ENCODE measurements at regions not wholly inside any gene's neighbourhood (a gene's known extent, or its start where the extent isn't known, plus 50 kb on each side); places are given as distances from the start of the nearest gene placed in this dataset.

GRCh38 chr22:49586873-49587272 lies 240.8 kb downstream of the BRD1 start:
- no peaks in the 10 kb centered on the region for H3K9me3 ChIP-seq (replicated peaks in 1 of 3)
- intact Hi-C loops (cut with DNase I): no loop called here
- no peak overlapping the region for H3K27ac ChIP-seq
- 72 to 84% (median 79%) methylated on average over 5 to 12 of the region's 12 CpGs for WGBS, 4 donors
- DNase-seq: no peak
- H3K27me3 ChIP-seq: no peaks in the 10 kb centered on the region
- H3K4me1 ChIP-seq (replicated peaks in 1 of 2): no peaks in the 10 kb centered on the region
- H3K4me3 ChIP-seq: no peak overlapping the region
- no peak for TF ChIP-seq CTCF (IDR thresholded peaks at IDR 0.05)
- no peak for TF ChIP-seq POLR2A (IDR thresholded peaks at IDR 0.05)
- H3K36me3 ChIP-seq (replicated peaks in 1 of 2): no peaks in the 10 kb centered on the region

GRCh38 chr22:49586244-49586748 lies 241.4 kb downstream of the BRD1 start:
- Histone ChIP-seq H3K4me3 (no peak overlapping the region), H3K27ac (no peak overlapping the region), H3K27me3 (no peaks in the 10 kb centered on the region), H3K36me3 (replicated peaks in 1 of 2) (no peaks in the 10 kb centered on the region), H3K9me3 (replicated peaks in 1 of 3) (no peaks in the 10 kb centered on the region), H3K4me1 (replicated peaks in 1 of 2) (no peaks in the 10 kb centered on the region)
- intact Hi-C loops (cut with DNase I): no loop called here
- no peak for DNase-seq
- WGBS, 4 donors: 73 to 89% (median 77%) methylated on average over 11 to 20 of the region's 20 CpGs
- TF ChIP-seq CTCF (IDR thresholded peaks at IDR 0.05): no peak
- no peak for TF ChIP-seq POLR2A (IDR thresholded peaks at IDR 0.05)

GRCh38 chr22:49585461-49586243 lies 242.0 kb downstream of the BRD1 start:
- Histone ChIP-seq H3K9me3 (replicated peaks in 1 of 3) (no peaks in the 10 kb centered on the region), H3K27ac (no peak overlapping the region), H3K36me3 (replicated peaks in 1 of 2) (no peaks in the 10 kb centered on the region), H3K27me3 (no peaks in the 10 kb centered on the region), H3K4me3 (no peak overlapping the region), H3K4me1 (replicated peaks in 1 of 2) (no peaks in the 10 kb centered on the region)
- intact Hi-C loops (cut with DNase I): no loop called here
- TF ChIP-seq POLR2A (IDR thresholded peaks at IDR 0.05): no peak
- TF ChIP-seq CTCF (IDR thresholded peaks at IDR 0.05): no peak
- WGBS, 4 donors: 71 to 78% (median 76%) methylated on average over 23 of the region's 23 CpGs
- DNase-seq: no peak

- no peak for DNase-seq
- 81 to 87% (median 86%) methylated on average over 26 of the region's 26 CpGs for WGBS, 4 donors
- H3K27me3 ChIP-seq: no peaks in the 10 kb centered on the region
- no peaks in the 10 kb centered on the region for H3K9me3 ChIP-seq (replicated peaks in 1 of 3)
- no peaks in the 10 kb centered on the region for H3K4me1 ChIP-seq (replicated peaks in 1 of 2)
- intact Hi-C loops (cut with DNase I): no loop called here
- no peak overlapping the region for H3K4me3 ChIP-seq
- H3K27ac ChIP-seq: no peak overlapping the region
- TF ChIP-seq CTCF (IDR thresholded peaks at IDR 0.05): no peak
- TF ChIP-seq POLR2A (IDR thresholded peaks at IDR 0.05): no peak
- no peaks in the 10 kb centered on the region for H3K36me3 ChIP-seq (replicated peaks in 1 of 2)
Measured at GRCh38 chr22:49583886-49584505, 243.7 kb downstream of the BRD1 start.

All from adrenal gland (tissue), 9 donors.